B cell (primary cell): ENCODE measurements at regions not wholly inside any gene's neighbourhood (a gene's known extent, or its start where the extent isn't known, plus 50 kb on each side); places are given as distances from the start of the nearest gene placed in this dataset.
"Not testable (repeated sequence)": the region's sequence is repeated elsewhere in the genome, so short reads cannot be mapped to it uniquely, and the experiment has no call there.

ENCODE experiments used
- ATAC-seq: fragments of 200-7000 bp; cut with Tn5 transposase; one replicate; pipeline ENCODE4 v1.10.0; 2021; ENCODE audit warnings: low read depth, mild to moderate bottlenecking, moderate number of reproducible peaks, moderate library complexity
- CTCF ChIA-PET: fragments of 350-600 bp; sonication (Branson Sonifier 250); formaldehyde crosslinking; loops from one replicate; lab custom pipeline; 2021; ENCODE audit warnings: antibody characterized with exemption, inconsistent platforms; lab: Charles Lee
- POLR2A ChIA-PET: fragments of 350-600 bp; sonication (Branson Sonifier 250); formaldehyde crosslinking; loops from one replicate; lab custom pipeline; 2021; ENCODE audit warnings: antibody characterized with exemption; lab: Charles Lee
- DNase-seq: peaks from one replicate; pipeline ENCODE4 v3.0.0; 2013
- H2AFZ ChIP-seq: 2 replicates; pipeline ENCODE4 v1.6.1; 2012; ENCODE audit warnings: mild to moderate bottlenecking, low read depth, low read length; ENCODE audit not compliant: insufficient read depth, poor library complexity, severe bottlenecking
- H3K27ac ChIP-seq, 2 donors: 1 replicate in 1 of 2; 2 replicates in 1 of 2; pipeline ENCODE4 v1.5.1; 2012 to 2013; ENCODE audit warnings: low read length in 2 of 2, mild to moderate bottlenecking in 2 of 2, moderate library complexity in 1 of 2
- H3K27me3 ChIP-seq, 4 experiments: fragments of 200-600 bp in 1 of 4; sonication (generic) in 1 of 4; replicated peaks in 1 of 4; 1 replicate in 2 of 4; 2 replicates in 2 of 4; pipeline versions ENCODE4 v1.6.1 to v1.7.0; 2013 to 2016; ENCODE audit warnings: low read length in 3 of 4, mild to moderate bottlenecking in 2 of 4, mixed read lengths in 1 of 4, moderate library complexity in 1 of 4; ENCODE audit not compliant: insufficient read depth in 4 of 4, control insufficient read depth in 3 of 4; ENCODE audit errors: control extremely low read depth in 1 of 4
- H3K36me3 ChIP-seq, 2 experiments: replicated peaks in 1 of 2; 1 replicate in 1 of 2; 2 replicates in 1 of 2; pipeline versions ENCODE4 v1.6.1 to v1.7.1; 2013; ENCODE audit warnings: low read length in 1 of 2; ENCODE audit not compliant: insufficient read depth in 2 of 2, control insufficient read depth in 1 of 2; ENCODE audit errors: control extremely low read depth in 1 of 2, extremely low read depth in 1 of 2
- H3K4me1 ChIP-seq, 2 donors: fragments of 200-600 bp in 1 of 2; sonication (generic) in 1 of 2; 1 replicate in 1 of 2; 2 replicates in 1 of 2; pipeline versions ENCODE4 v1.5.1 to v1.6.1; 2013 to 2017; ENCODE audit warnings: low read length in 2 of 2; ENCODE audit not compliant: control insufficient read depth in 2 of 2, insufficient read depth in 2 of 2
- H3K4me2 ChIP-seq: replicated peaks from 2 replicates; pipeline ENCODE3; 2012; ENCODE audit warnings: mild to moderate bottlenecking, low read depth, low read length; ENCODE audit not compliant: poor library complexity, severe bottlenecking
- H3K4me3 ChIP-seq, 5 experiments: fragments of 200-600 bp in 1 of 5; sonication (generic) in 1 of 5; 1 replicate in 3 of 5; 2 replicates in 2 of 5; pipeline versions ENCODE4 v1.5.1 to v1.7.0; 2011 to 2016; ENCODE audit warnings: low read length in 4 of 5, mild to moderate bottlenecking in 4 of 5, low read depth in 2 of 5, control low read depth in 1 of 5, moderate library complexity in 1 of 5; ENCODE audit not compliant: insufficient read depth in 1 of 5; ENCODE audit errors: control extremely low read depth in 1 of 5, extremely low read depth in 1 of 5
- H3K79me2 ChIP-seq: fragments of 200-600 bp; sonication (generic); one replicate; pipeline ENCODE4 v1.6.0; 2016; ENCODE audit warnings: low read length; ENCODE audit not compliant: control insufficient read depth, insufficient read depth
- H3K9ac ChIP-seq: fragments of 200-600 bp; sonication (generic); 2 replicates; pipeline ENCODE4 v1.6.1; 2017; ENCODE audit warnings: mild to moderate bottlenecking, low read length, moderate library complexity
- H3K9me3 ChIP-seq, 3 donors: one replicate each; pipeline versions ENCODE4 v1.6.1 to v1.7.1; 2013; ENCODE audit warnings: low read length in 2 of 3; ENCODE audit not compliant: control insufficient read depth in 2 of 3, insufficient read depth in 1 of 3; ENCODE audit errors: control extremely low read depth in 1 of 3
- H4K20me1 ChIP-seq: 2 replicates; pipeline ENCODE4 v1.6.0; 2012; ENCODE audit warnings: mild to moderate bottlenecking, low read length; ENCODE audit not compliant: insufficient read depth, control insufficient read depth, poor library complexity, severe bottlenecking
- H3K27ac Mint-ChIP-seq: one replicate; pipeline ENCODE4 v1.8.0; 2021; ENCODE audit warnings: mixed read lengths
- H3K27me3 Mint-ChIP-seq: one replicate; pipeline ENCODE4 v1.8.0; 2021; ENCODE audit warnings: mixed read lengths
- H3K4me1 Mint-ChIP-seq: one replicate; pipeline ENCODE4 v1.8.0; 2021; ENCODE audit warnings: mixed read lengths
- H3K4me3 Mint-ChIP-seq: one replicate; pipeline ENCODE4 v1.8.0; 2021; ENCODE audit warnings: mixed read lengths
- H3K9me3 Mint-ChIP-seq: one replicate; pipeline ENCODE4 v1.8.0; 2022; ENCODE audit warnings: mixed read lengths; ENCODE audit not compliant: insufficient read depth
- EZH2 ChIP-seq: IDR thresholded peaks from 2 replicates; pipeline ENCODE4 v1.6.1; 2012; ENCODE audit warnings: borderline replicate concordance, low read depth, mild to moderate bottlenecking, moderate library complexity, low read length; ENCODE audit not compliant: insufficient read depth, poor library complexity, severe bottlenecking
- WGBS: methylation state at CpG from one replicate; pipeline ENCODE4 v1.1.5; 2013; ENCODE audit warnings: missing lambda C conversion rate; ENCODE audit not compliant: insufficient coverage; 5-methylcytosine and 5-hydroxymethylcytosine counted together
- intact Hi-C: fragments of 100-400 bp; cut with micrococcal nuclease; formaldehyde crosslinking; loops from one replicate; pipeline ENCODE4 v1.10.0; 2022
- TF ChIP-seq, protein P1 (sequence below): fragments of 200-600 bp; IDR thresholded peaks from one replicate; pipeline ENCODE4 v1.8.0; 2022; ENCODE audit warnings: antibody characterized with exemption, mild to moderate bottlenecking

DNA sequence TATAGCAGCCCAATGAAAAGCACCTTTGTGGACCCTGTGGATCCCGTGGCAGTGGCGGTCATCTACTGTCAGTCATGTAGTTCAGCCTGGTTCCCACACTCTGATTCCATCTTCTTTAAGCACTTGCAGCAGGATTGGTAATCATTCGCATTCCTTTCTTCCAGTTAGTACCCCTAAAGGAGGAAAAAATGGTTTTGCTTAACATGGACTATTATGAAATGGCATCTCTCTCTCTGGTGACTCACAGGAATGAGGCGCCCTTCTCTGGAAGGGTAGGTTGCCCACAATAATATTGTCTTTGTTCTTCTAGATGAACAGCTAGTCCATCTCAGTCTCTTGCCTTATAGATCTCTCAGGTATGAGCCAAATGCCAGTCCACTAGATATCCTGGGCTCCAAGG lies 127.9 kb upstream of the MROH9 start:
- Mint-ChIP-seq H3K4me1 (no peaks in the 10 kb centered on the region), H3K4me3 (no peak overlapping the region), H3K27ac (no peak overlapping the region), H3K27me3 (peaks cover 3% of the 10 kb centered on the region), H3K9me3 (no peaks in the 10 kb centered on the region)
- intact Hi-C loops: no loop called here
- WGBS: 94% methylated on average over 3 of the region's 4 CpGs
- Histone ChIP-seq H3K27ac (no peak overlapping the region), H3K4me1 (no peaks in the 10 kb centered on the region), H4K20me1 (no peaks in the 10 kb centered on the region), H3K4me3 (no peak overlapping the region), H3K27me3 (no peaks in the 10 kb centered on the region), H3K9ac (no peak overlapping the region), H3K9me3 (peaks cover 0 to 4% (median 0%) of the 10 kb centered on the region in 3 donors), H3K36me3 (no peaks in the 10 kb centered on the region), H3K79me2 (no peaks in the 10 kb centered on the region), H3K4me2 (no peak overlapping the region), H2AFZ (no peak overlapping the region)
- no peak for DNase-seq
- ChIA-PET POLR2A (no interaction called here), CTCF (no interaction called here)
- no peak for ATAC-seq
- TF ChIP-seq, protein P1, sequence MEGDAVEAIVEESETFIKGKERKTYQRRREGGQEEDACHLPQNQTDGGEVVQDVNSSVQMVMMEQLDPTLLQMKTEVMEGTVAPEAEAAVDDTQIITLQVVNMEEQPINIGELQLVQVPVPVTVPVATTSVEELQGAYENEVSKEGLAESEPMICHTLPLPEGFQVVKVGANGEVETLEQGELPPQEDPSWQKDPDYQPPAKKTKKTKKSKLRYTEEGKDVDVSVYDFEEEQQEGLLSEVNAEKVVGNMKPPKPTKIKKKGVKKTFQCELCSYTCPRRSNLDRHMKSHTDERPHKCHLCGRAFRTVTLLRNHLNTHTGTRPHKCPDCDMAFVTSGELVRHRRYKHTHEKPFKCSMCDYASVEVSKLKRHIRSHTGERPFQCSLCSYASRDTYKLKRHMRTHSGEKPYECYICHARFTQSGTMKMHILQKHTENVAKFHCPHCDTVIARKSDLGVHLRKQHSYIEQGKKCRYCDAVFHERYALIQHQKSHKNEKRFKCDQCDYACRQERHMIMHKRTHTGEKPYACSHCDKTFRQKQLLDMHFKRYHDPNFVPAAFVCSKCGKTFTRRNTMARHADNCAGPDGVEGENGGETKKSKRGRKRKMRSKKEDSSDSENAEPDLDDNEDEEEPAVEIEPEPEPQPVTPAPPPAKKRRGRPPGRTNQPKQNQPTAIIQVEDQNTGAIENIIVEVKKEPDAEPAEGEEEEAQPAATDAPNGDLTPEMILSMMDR: no peak
- no peak for TF ChIP-seq EZH2

DNA sequence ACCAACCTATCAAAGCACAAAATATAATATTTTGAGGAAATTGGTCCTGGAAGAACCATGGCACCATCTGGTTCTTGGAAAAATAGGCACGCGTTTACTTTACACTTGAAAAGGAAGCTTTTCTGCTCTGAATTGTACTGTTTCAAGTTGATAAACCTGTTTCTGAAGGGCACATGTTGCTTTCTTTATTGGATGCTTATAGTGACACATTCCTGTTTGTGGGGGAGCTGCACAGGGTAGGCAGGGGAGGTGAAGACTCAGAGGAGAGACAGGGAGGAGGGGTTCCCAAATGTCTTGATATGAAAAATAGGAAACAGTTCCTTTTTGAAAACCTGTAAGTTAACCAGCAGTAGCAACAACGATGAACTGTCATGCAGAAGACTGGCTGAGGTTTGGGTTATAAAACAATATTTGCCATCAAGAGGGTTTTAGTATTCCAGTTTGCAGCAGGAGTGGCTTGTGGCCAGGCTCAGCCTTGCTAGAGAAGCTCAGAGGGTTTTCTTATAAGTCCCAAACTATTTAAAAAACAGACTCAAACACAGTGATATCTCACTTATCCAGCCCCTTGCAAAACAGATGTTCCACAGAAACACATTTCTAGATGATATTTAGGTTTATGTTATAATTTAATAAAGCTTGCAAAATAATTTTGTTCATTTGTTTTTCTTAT lies 127.0 kb upstream of the MROH9 start:
- Histone ChIP-seq H3K4me3 (no peak overlapping the region), H3K36me3 (no peaks in the 10 kb centered on the region), H4K20me1 (no peaks in the 10 kb centered on the region), H3K27me3 (no peaks in the 10 kb centered on the region), H2AFZ (no peak overlapping the region), H3K27ac (no peak overlapping the region), H3K4me2 (no peak overlapping the region), H3K9ac (no peak overlapping the region), H3K4me1 (no peaks in the 10 kb centered on the region), H3K9me3 (peaks cover 0 to 4% (median 0%) of the 10 kb centered on the region in 3 donors), H3K79me2 (no peaks in the 10 kb centered on the region)
- ChIA-PET POLR2A (no interaction called here), CTCF (no interaction called here)
- Mint-ChIP-seq H3K9me3 (no peaks in the 10 kb centered on the region), H3K4me3 (no peak overlapping the region), H3K27me3 (peaks cover under 1% of the 10 kb centered on the region), H3K27ac (no peak overlapping the region), H3K4me1 (no peaks in the 10 kb centered on the region)
- TF ChIP-seq EZH2: no peak
- TF ChIP-seq, protein P1: no peak
- no peak for ATAC-seq
- 100% methylated on average over 2 of the region's 3 CpGs for WGBS
- no peak for DNase-seq
- intact Hi-C loops: no loop called here

DNA sequence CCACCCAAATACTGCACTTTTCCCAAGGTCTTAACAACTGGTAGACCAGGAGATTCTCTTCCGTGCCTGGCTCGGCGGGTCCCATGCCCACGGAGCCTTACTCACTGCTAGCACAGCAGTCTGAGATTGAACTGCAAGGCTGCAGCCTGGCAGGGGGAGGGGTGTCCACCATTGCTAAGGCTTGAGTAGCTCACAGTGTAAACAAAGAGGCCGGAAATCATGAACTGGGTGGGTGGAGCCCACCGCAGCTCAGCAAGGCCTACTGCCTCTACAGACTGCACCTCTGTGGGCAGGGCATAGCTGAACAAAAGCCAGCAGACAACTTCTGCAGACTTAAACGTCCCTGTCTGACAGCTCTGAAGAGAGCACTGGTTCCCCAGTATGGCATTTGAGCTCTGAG lies 124.3 kb upstream of the MROH9 start:
- H3K79me2 ChIP-seq, H4K20me1 ChIP-seq, H3K4me2 ChIP-seq, H3K4me1 Mint-ChIP-seq, CTCF ChIA-PET, ATAC-seq, H3K9ac ChIP-seq, H3K9me3 Mint-ChIP-seq, H3K4me3 ChIP-seq, H3K27ac Mint-ChIP-seq, H3K27me3 Mint-ChIP-seq, H3K9me3 ChIP-seq, H3K4me1 ChIP-seq, POLR2A ChIA-PET, H3K27me3 ChIP-seq, H3K36me3 ChIP-seq, DNase-seq, intact Hi-C loops, H2AFZ ChIP-seq, H3K27ac ChIP-seq, H3K4me3 Mint-ChIP-seq: not testable (repeated sequence)
- WGBS: 89% methylated on average over 5 of the region's 7 CpGs
